Testis (tissue), 2 donors: ENCODE measurements at regions not wholly inside any gene's neighbourhood (a gene's known extent, or its start where the extent isn't known, plus 50 kb on each side); places are given as distances from the start of the nearest gene placed in this dataset.

Experiments
- DNase-seq: peaks from one replicate; pipeline ENCODE4 v3.0.0-alpha.2; 2019
- H3K27ac ChIP-seq, 2 donors: fragments of 200-600 bp; sonication (generic); one replicate each; pipeline ENCODE4 v1.5.1; 2019
- H3K27me3 ChIP-seq: fragments of 200-600 bp; sonication (generic); one replicate; pipeline ENCODE4 v1.5.1; 2019
- H3K36me3 ChIP-seq: fragments of 200-600 bp; sonication (generic); one replicate; pipeline ENCODE4 v1.5.1; 2017; ENCODE audit warnings: low read depth; ENCODE audit errors: missing control alignments
- H3K4me1 ChIP-seq: fragments of 200-600 bp; sonication (generic); one replicate; pipeline ENCODE4 v1.5.1; 2019
- H3K4me3 ChIP-seq, 2 donors: fragments of 200-600 bp; sonication (generic); one replicate each; pipeline ENCODE4 v1.5.1; 2017 to 2019
- H3K9me3 ChIP-seq: fragments of 200-600 bp; sonication (generic); one replicate; pipeline ENCODE4 v1.5.1; 2017
- CTCF ChIP-seq, 3 experiments: fragments of 450-650 bp in 2 of 3; fragments of 200-600 bp in 1 of 3; sonication (generic) in 1 of 3; IDR thresholded peaks; one replicate each; pipeline ENCODE4 v1.5.1; 2016 to 2019; ENCODE audit warnings: antibody characterized with exemption in 3 of 3, mild to moderate bottlenecking in 2 of 3, moderate library complexity in 1 of 3
- POLR2A ChIP-seq: fragments of 450-650 bp; IDR thresholded peaks from one replicate; pipeline ENCODE4 v1.6.1; 2017; ENCODE audit warnings: antibody characterized with exemption, mild to moderate bottlenecking, moderate library complexity
- WGBS, 2 donors: methylation state at CpG; one replicate each; pipeline ENCODE4 v1.1.5; 2018; 5-methylcytosine and 5-hydroxymethylcytosine counted together
- intact Hi-C: fragments of 100-400 bp; cut with DNase I; formaldehyde crosslinking; loops from one replicate; pipeline ENCODE4 v1.15.1; 2023; ENCODE audit warnings: low total_unique reads

GRCh38 chr5:166091931-166092330 is 2199.5 kb upstream of the WWC1 start:
- 95 to 96% methylated on average over 1 of the region's 1 CpG for WGBS, 2 donors
- H3K27me3 ChIP-seq, result no peaks in the 10 kb centered on the region
- intact Hi-C loops, result no loop called here
- TF ChIP-seq POLR2A, result no peak
- no peak for TF ChIP-seq CTCF (IDR thresholded peaks at IDR 0.05)
- no peaks in the 10 kb centered on the region for H3K9me3 ChIP-seq
- H3K27ac ChIP-seq, result no peak overlapping the region
- no peak for DNase-seq
- no peak overlapping the region for H3K4me3 ChIP-seq
- H3K4me1 ChIP-seq, result no peaks in the 10 kb centered on the region
- H3K36me3 ChIP-seq, result no peaks in the 10 kb centered on the region

GRCh38 chr5:166093312-166093711 is 2198.1 kb upstream of the WWC1 start:
- no peak overlapping the region for H3K4me3 ChIP-seq
- no peak for DNase-seq
- no peaks in the 10 kb centered on the region for H3K27me3 ChIP-seq
- no peaks in the 10 kb centered on the region for H3K36me3 ChIP-seq
- no peak overlapping the region for H3K27ac ChIP-seq
- TF ChIP-seq POLR2A (no peak), CTCF (IDR thresholded peaks at IDR 0.05) (no peak)
- no peaks in the 10 kb centered on the region for H3K9me3 ChIP-seq
- WGBS, 2 donors, result 75 to 81% methylated on average over 2 to 4 of the region's 4 CpGs
- intact Hi-C loops, result no loop called here
- H3K4me1 ChIP-seq, result no peaks in the 10 kb centered on the region

GRCh38 chr5:166102947-166103346 is 2188.5 kb upstream of the WWC1 start:
- no peaks in the 10 kb centered on the region for H3K27me3 ChIP-seq
- DNase-seq, result no peak
- no peak overlapping the region for H3K27ac ChIP-seq
- H3K4me1 ChIP-seq, result no peaks in the 10 kb centered on the region
- intact Hi-C loops, result no loop called here
- H3K36me3 ChIP-seq, result no peaks in the 10 kb centered on the region
- no peaks in the 10 kb centered on the region for H3K9me3 ChIP-seq
- H3K4me3 ChIP-seq, result no peak overlapping the region
- TF ChIP-seq CTCF (IDR thresholded peaks at IDR 0.05) (no peak), POLR2A (no peak)
- 92 to 95% methylated on average over 9 to 10 of the region's 10 CpGs for WGBS, 2 donors

DNA sequence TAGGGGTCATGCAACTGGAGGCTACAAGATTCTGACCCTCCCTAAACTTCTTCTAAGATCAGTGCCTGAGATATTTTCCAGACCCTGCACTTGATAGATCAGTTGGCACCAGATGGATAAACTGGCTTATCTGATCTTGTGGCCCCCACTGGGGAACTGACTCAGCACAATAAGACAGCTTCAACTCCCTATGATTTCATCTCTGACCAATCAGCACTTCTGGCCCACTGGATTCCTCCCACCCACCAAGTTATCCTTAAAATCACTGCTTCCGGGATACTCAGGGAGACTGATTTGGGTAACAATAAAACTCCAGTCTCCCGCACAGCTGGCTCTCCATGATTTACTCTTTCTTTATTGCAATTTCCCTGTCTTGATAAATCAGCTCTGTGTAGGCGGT is 2180.4 kb upstream of the WWC1 start:
- 84 to 85% methylated on average over 3 of the region's 3 CpGs for WGBS, 2 donors
- no peaks in the 10 kb centered on the region for H3K27me3 ChIP-seq
- no peak for DNase-seq
- no peaks in the 10 kb centered on the region for H3K4me1 ChIP-seq
- H3K27ac ChIP-seq, result no peak overlapping the region
- intact Hi-C loops, result no loop called here
- TF ChIP-seq POLR2A (no peak), CTCF (IDR thresholded peaks at IDR 0.05) (no peak)
- H3K9me3 ChIP-seq, result no peaks in the 10 kb centered on the region
- H3K36me3 ChIP-seq, result no peaks in the 10 kb centered on the region
- H3K4me3 ChIP-seq, result no peak overlapping the region
